CD14-positive monocyte (primary cell): ENCODE measurements at regions not wholly inside any gene's neighbourhood (a gene's known extent, or its start where the extent isn't known, plus 50 kb on each side); places are given as distances from the start of the nearest gene placed in this dataset.

Experiments used
- DNase-seq, 3 donors: peaks; one replicate each; pipeline ENCODE4 v3.0.0-alpha.2; 2011 to 2022
- H2AFZ ChIP-seq: 2 replicates; pipeline ENCODE4 v1.6.0; 2012; ENCODE audit warnings: mild to moderate bottlenecking, low read depth, low read length, inconsistent platforms; ENCODE audit not compliant: insufficient read depth, poor library complexity, severe bottlenecking
- H3K27ac ChIP-seq, 2 donors: 1 replicate in 1 of 2; 2 replicates in 1 of 2; pipeline ENCODE4 v1.5.1; 2012 to 2013; ENCODE audit warnings: low read length in 2 of 2, control low read depth in 1 of 2, inconsistent platforms in 1 of 2, low read depth in 1 of 2, mild to moderate bottlenecking in 1 of 2
- H3K27me3 ChIP-seq, 2 donors: one replicate each; pipeline versions ENCODE4 v1.6.0 to v1.6.1; 2011 to 2013; ENCODE audit warnings: low read length in 2 of 2; ENCODE audit not compliant: control insufficient read depth in 2 of 2, insufficient read depth in 2 of 2
- H3K36me3 ChIP-seq, 2 donors: replicated peaks in 1 of 2; 1 replicate in 1 of 2; 2 replicates in 1 of 2; pipeline versions ENCODE4 v1.5.1 to v1.6.1; 2012 to 2013; ENCODE audit warnings: low read length in 2 of 2, control low read depth in 1 of 2, inconsistent platforms in 1 of 2, mild to moderate bottlenecking in 1 of 2; ENCODE audit not compliant: insufficient read depth in 2 of 2, control insufficient read depth in 1 of 2
- H3K4me1 ChIP-seq, 2 donors: 1 replicate in 1 of 2; 2 replicates in 1 of 2; pipeline versions ENCODE4 v1.5.1 to v1.6.1; 2012 to 2013; ENCODE audit warnings: low read length in 2 of 2, control low read depth in 1 of 2, inconsistent platforms in 1 of 2, mild to moderate bottlenecking in 1 of 2, moderate library complexity in 1 of 2; ENCODE audit not compliant: insufficient read depth in 2 of 2, control insufficient read depth in 1 of 2
- H3K4me2 ChIP-seq: replicated peaks from 2 replicates; pipeline ENCODE3; 2012; ENCODE audit warnings: low read length, moderate library complexity, mild to moderate bottlenecking; ENCODE audit not compliant: poor library complexity, severe bottlenecking; ENCODE audit errors: extremely low read depth
- H3K4me3 ChIP-seq, 3 experiments: fragments of 200-600 bp in 1 of 3; sonication (generic) in 1 of 3; replicated peaks in 1 of 3; 1 replicate in 2 of 3; 2 replicates in 1 of 3; pipeline ENCODE4 v1.5.1; 2011 to 2013; ENCODE audit warnings: low read length in 3 of 3, mild to moderate bottlenecking in 3 of 3, control low read depth in 2 of 3, low read depth in 2 of 3, inconsistent platforms in 1 of 3, moderate library complexity in 1 of 3
- H3K79me2 ChIP-seq: 2 replicates; pipeline ENCODE4 v1.6.0; 2012; ENCODE audit warnings: mild to moderate bottlenecking, control low read depth, inconsistent platforms, low read length, moderate library complexity; ENCODE audit not compliant: insufficient read depth
- H3K9ac ChIP-seq: 2 replicates; pipeline ENCODE4 v1.6.0; 2017; ENCODE audit warnings: low read length, mild to moderate bottlenecking; ENCODE audit not compliant: insufficient read depth, poor library complexity, severe bottlenecking
- H3K9me3 ChIP-seq, 2 donors: replicated peaks in 1 of 2; 1 replicate in 1 of 2; 2 replicates in 1 of 2; pipeline versions ENCODE4 v1.5.1 to v1.6.1; 2012 to 2013; ENCODE audit warnings: low read length in 2 of 2, control low read depth in 1 of 2; ENCODE audit not compliant: control insufficient read depth in 1 of 2, insufficient read depth in 1 of 2
- H4K20me1 ChIP-seq: 2 replicates; pipeline ENCODE4 v1.6.0; 2012; ENCODE audit warnings: mild to moderate bottlenecking, low read length, control low read depth, moderate library complexity; ENCODE audit not compliant: insufficient read depth
- H3K27ac Mint-ChIP-seq, 7 donors: one replicate each; pipeline ENCODE4 v1.8.0; 2020; ENCODE audit warnings: mild to moderate bottlenecking in 7 of 7, mixed read lengths in 7 of 7, moderate library complexity in 6 of 7, inconsistent platforms in 2 of 7
- H3K27me3 Mint-ChIP-seq, 3 donors: one replicate each; pipeline ENCODE4 v1.8.0; 2021 to 2022; ENCODE audit warnings: low read depth in 3 of 3, mild to moderate bottlenecking in 3 of 3, mixed read lengths in 3 of 3, moderate library complexity in 3 of 3, inconsistent platforms in 1 of 3
- H3K36me3 Mint-ChIP-seq, 2 donors: one replicate each; pipeline ENCODE4 v1.8.0; 2020; ENCODE audit warnings: mixed read lengths in 2 of 2, inconsistent platforms in 1 of 2, mild to moderate bottlenecking in 1 of 2
- H3K4me1 Mint-ChIP-seq: one replicate; pipeline ENCODE4 v1.8.0; 2020; ENCODE audit warnings: mild to moderate bottlenecking, mixed read lengths
- H3K4me3 Mint-ChIP-seq, 2 donors: one replicate each; pipeline ENCODE4 v1.8.0; 2020; ENCODE audit warnings: mild to moderate bottlenecking in 2 of 2, mixed read lengths in 2 of 2, moderate library complexity in 1 of 2
- H3K9me3 Mint-ChIP-seq, 7 donors: one replicate each; pipeline ENCODE4 v1.8.0; 2020 to 2022; ENCODE audit warnings: mixed read lengths in 7 of 7, mild to moderate bottlenecking in 6 of 7, moderate library complexity in 6 of 7, inconsistent platforms in 2 of 7
- CTCF ChIP-seq: fragments of 200-600 bp; IDR thresholded peaks from one replicate; pipeline ENCODE4 v1.8.0; 2022; ENCODE audit warnings: antibody characterized with exemption, mild to moderate bottlenecking
- WGBS: methylation state at CpG from one replicate; pipeline ENCODE4 v1.1.5; 2013; ENCODE audit warnings: missing lambda C conversion rate; ENCODE audit not compliant: insufficient coverage; 5-methylcytosine and 5-hydroxymethylcytosine counted together
- intact Hi-C, 2 donors: fragments of 100-400 bp; cut with micrococcal nuclease; formaldehyde crosslinking; loops; one replicate each; pipeline versions ENCODE4 v1.15.0 to v1.15.1; 2023

GRCh38 chr5:138661991-138662434, 86.8 kb upstream of the HSPA9 start:
- H3K4me2 ChIP-seq, result no peak overlapping the region
- H3K9ac ChIP-seq, result no peak overlapping the region
- peaks cover 29 to 30% of the 10 kb centered on the region in 2 donors for H3K4me1 ChIP-seq
- peaks cover 0 to 3% of the 10 kb centered on the region in 2 donors for H3K27me3 ChIP-seq
- WGBS, result 96% methylated on average over 4 of the region's 5 CpGs
- TF ChIP-seq CTCF, result no peak
- H3K27me3 Mint-ChIP-seq, result peaks cover 29 to 34% (median 33%) of the 10 kb centered on the region in 3 donors
- no peaks in the 10 kb centered on the region for H3K36me3 ChIP-seq
- peak overlapping the region in 1 of 7 donors; percentile 53 for H3K27ac Mint-ChIP-seq
- no peaks in the 10 kb centered on the region for H4K20me1 ChIP-seq
- no peaks in the 10 kb centered on the region for H3K36me3 Mint-ChIP-seq
- H3K4me3 Mint-ChIP-seq, result no peak overlapping the region
- DNase-seq, result no peak
- H3K79me2 ChIP-seq, result no peaks in the 10 kb centered on the region
- peaks cover 0 to 4% of the 10 kb centered on the region in 2 donors for H3K9me3 ChIP-seq
- H2AFZ ChIP-seq, result peak overlapping the region; percentile 79
- peaks cover 42% of the 10 kb centered on the region for H3K4me1 Mint-ChIP-seq
- no peak overlapping the region for H3K27ac ChIP-seq
- peaks cover 2 to 10% (median 5%) of the 10 kb centered on the region in 7 donors for H3K9me3 Mint-ChIP-seq
- H3K4me3 ChIP-seq, result no peak overlapping the region
- intact Hi-C loops, result loop anchor here in 1 of 2 donors (1.0 kb wide), 1 partner anchor 9 kb away; no protein-coding TSS in a partner anchor

GRCh38 chr5:138661291-138661960, 86.2 kb upstream of the HSPA9 start:
- Histone ChIP-seq H3K36me3 (no peaks in the 10 kb centered on the region), H3K9me3 (peaks cover 0 to 4% of the 10 kb centered on the region in 2 donors), H3K9ac (no peak overlapping the region), H3K79me2 (no peaks in the 10 kb centered on the region), H3K4me2 (no peak overlapping the region), H3K4me3 (peak overlapping the region in 1 of 3 experiments; percentile 12), H3K4me1 (peaks cover 29 to 30% of the 10 kb centered on the region in 2 donors), H2AFZ (peak overlapping the region; percentile 79), H3K27ac (peak overlapping the region in 1 of 2 donors; percentile 27), H3K27me3 (peaks cover 0 to 8% of the 10 kb centered on the region in 2 donors), H4K20me1 (no peaks in the 10 kb centered on the region)
- peak overlapping the region in 1 of 2 donors; percentile 35 for H3K4me3 Mint-ChIP-seq
- 56% methylated on average over 11 of the region's 19 CpGs for WGBS
- intact Hi-C loops, result no loop called here
- H3K4me1 Mint-ChIP-seq, result peaks cover 42% of the 10 kb centered on the region
- DNase-seq, result peak; percentile 25 to 53 (median 52)
- H3K27me3 Mint-ChIP-seq, result peaks cover 26 to 38% (median 34%) of the 10 kb centered on the region in 3 donors
- peak overlapping the region in 4 of 7 donors; percentile 53 to 81 (median 70) for H3K27ac Mint-ChIP-seq
- no peaks in the 10 kb centered on the region for H3K36me3 Mint-ChIP-seq
- TF ChIP-seq CTCF, result no peak
- H3K9me3 Mint-ChIP-seq, result peaks cover 2 to 10% (median 5%) of the 10 kb centered on the region in 7 donors
